ENCODE measurements at regions not wholly inside any gene's neighbourhood (a gene's known extent, or its start where the extent isn't known, plus 50 kb on each side); places are given as distances from the start of the nearest gene placed in this dataset.

- H3K27me3 Mint-ChIP-seq = peaks cover 44% of the 10 kb centered on the region
- H3K9me3 ChIP-seq (ENCODE audit: control insufficient read depth in 1 of 2, insufficient read depth in 1 of 2, low read length in 2 of 2) = no peaks in the 10 kb centered on the region
- no peaks in the 10 kb centered on the region for H3K36me3 ChIP-seq (ENCODE audit: insufficient read depth, low read length)
- DNase-seq (no peak), ATAC-seq (ENCODE audit: poor library complexity) (no peak)
- H3K4me3 ChIP-seq (ENCODE audit: low read length) = no peak overlapping the region
- peaks cover 6 to 7% of the 10 kb centered on the region in 2 experiments for H3K27me3 ChIP-seq (ENCODE audit: control insufficient read depth in 1 of 2, insufficient read depth in 2 of 2, low read length in 2 of 2)
- H3K4me1 Mint-ChIP-seq (ENCODE audit: low read depth) = no peaks in the 10 kb centered on the region
- no peaks in the 10 kb centered on the region for H3K9me3 Mint-ChIP-seq
- H3K4me3 Mint-ChIP-seq = no peak overlapping the region
- no peak overlapping the region for H3K27ac Mint-ChIP-seq
- TF ChIP-seq CTCF (IDR thresholded peaks at IDR 0.05) = no peak
- CTCF ChIA-PET = no interaction called here
- no peaks in the 10 kb centered on the region for H3K36me3 Mint-ChIP-seq (ENCODE audit: low read depth)
- H3K4me1 ChIP-seq (ENCODE audit: insufficient read depth, low read length) = no peaks in the 10 kb centered on the region
- intact Hi-C loops (cut with DNase I, micrococcal nuclease) = no loop called here
- H3K27ac ChIP-seq (ENCODE audit: low read depth in 1 of 2, low read length in 2 of 2) = no peak overlapping the region
- POLR2A ChIA-PET = no interaction called here
These were observed 65.8 kb upstream of the TOP3B start for GRCh38 chr22:22048318-22048942.

GRCh38 chr22:22047776-22048175 is 65.2 kb upstream of the TOP3B start:
- H3K27ac ChIP-seq (ENCODE audit: low read depth in 1 of 2, low read length in 2 of 2) = no peak overlapping the region
- H3K36me3 Mint-ChIP-seq (ENCODE audit: low read depth) = no peaks in the 10 kb centered on the region
- peaks cover 37% of the 10 kb centered on the region for H3K27me3 Mint-ChIP-seq
- CTCF ChIA-PET = no interaction called here
- no peak overlapping the region for H3K4me3 ChIP-seq (ENCODE audit: low read length)
- no peak overlapping the region for H3K27ac Mint-ChIP-seq
- H3K9me3 ChIP-seq (ENCODE audit: control insufficient read depth in 1 of 2, insufficient read depth in 1 of 2, low read length in 2 of 2) = no peaks in the 10 kb centered on the region
- H3K4me1 Mint-ChIP-seq (ENCODE audit: low read depth) = no peaks in the 10 kb centered on the region
- no peak overlapping the region for H3K4me3 Mint-ChIP-seq
- intact Hi-C loops (cut with DNase I, micrococcal nuclease) = no loop called here
- POLR2A ChIA-PET = no interaction called here
- DNase-seq (no peak), ATAC-seq (ENCODE audit: poor library complexity) (no peak)
- H3K9me3 Mint-ChIP-seq = no peaks in the 10 kb centered on the region
- H3K27me3 ChIP-seq (ENCODE audit: control insufficient read depth in 1 of 2, insufficient read depth in 2 of 2, low read length in 2 of 2) = peaks cover 6 to 7% of the 10 kb centered on the region in 2 experiments
- no peak for TF ChIP-seq CTCF (IDR thresholded peaks at IDR 0.05)
- H3K36me3 ChIP-seq (ENCODE audit: insufficient read depth, low read length) = no peaks in the 10 kb centered on the region
- no peaks in the 10 kb centered on the region for H3K4me1 ChIP-seq (ENCODE audit: insufficient read depth, low read length)

- POLR2A ChIA-PET = no interaction called here
- Histone ChIP-seq H3K27me3 (ENCODE audit: control insufficient read depth in 1 of 2, insufficient read depth in 2 of 2, low read length in 2 of 2) (peaks cover 6 to 7% of the 10 kb centered on the region in 2 experiments), H3K36me3 (ENCODE audit: insufficient read depth, low read length) (no peaks in the 10 kb centered on the region), H3K4me3 (ENCODE audit: low read length) (no peak overlapping the region), H3K9me3 (ENCODE audit: control insufficient read depth in 1 of 2, insufficient read depth in 1 of 2, low read length in 2 of 2) (no peaks in the 10 kb centered on the region), H3K27ac (ENCODE audit: low read depth in 1 of 2, low read length in 2 of 2) (no peak overlapping the region), H3K4me1 (ENCODE audit: insufficient read depth, low read length) (no peaks in the 10 kb centered on the region)
- H3K27ac Mint-ChIP-seq = no peak overlapping the region
- CTCF ChIA-PET = no interaction called here
- H3K9me3 Mint-ChIP-seq = no peaks in the 10 kb centered on the region
- no peaks in the 10 kb centered on the region for H3K4me1 Mint-ChIP-seq (ENCODE audit: low read depth)
- peaks cover 32% of the 10 kb centered on the region for H3K27me3 Mint-ChIP-seq
- TF ChIP-seq CTCF (IDR thresholded peaks at IDR 0.05) = no peak
- ATAC-seq (ENCODE audit: poor library complexity) (no peak), DNase-seq (no peak)
- no peaks in the 10 kb centered on the region for H3K36me3 Mint-ChIP-seq (ENCODE audit: low read depth)
- intact Hi-C loops (cut with DNase I, micrococcal nuclease) = no loop called here
- no peak overlapping the region for H3K4me3 Mint-ChIP-seq
These were observed 64.7 kb upstream of the TOP3B start for GRCh38 chr22:22047266-22047665.

Measured in CD4-positive, alpha-beta T cell (primary cell).